Neural crest cell (in vitro differentiated cells): ENCODE measurements at regions not wholly inside any gene's neighbourhood (a gene's known extent, or its start where the extent isn't known, plus 50 kb on each side); places are given as distances from the start of the nearest gene placed in this dataset.

Source experiments
- DNase-seq: peaks from one replicate; pipeline ENCODE4 v3.0.0; 2021; ENCODE audit warnings: low read depth, mixed read lengths, low spot score
- H3K27ac Mint-ChIP-seq: one replicate; pipeline ENCODE4 v1.8.0; 2021; ENCODE audit warnings: mild to moderate bottlenecking, mixed read lengths; ENCODE audit not compliant: unreplicated experiment
- H3K27me3 Mint-ChIP-seq: 2 replicates; pipeline ENCODE4 v1.8.0; 2021; ENCODE audit warnings: low read depth, mild to moderate bottlenecking, mixed read lengths
- H3K36me3 Mint-ChIP-seq: 2 replicates; pipeline ENCODE4 v1.8.0; 2021; ENCODE audit warnings: low read depth, mild to moderate bottlenecking, mixed read lengths
- H3K4me1 Mint-ChIP-seq: 2 replicates; pipeline ENCODE4 v1.8.0; 2021; ENCODE audit warnings: mixed read lengths
- H3K4me3 Mint-ChIP-seq: one replicate; pipeline ENCODE4 v1.8.0; 2021; ENCODE audit warnings: mild to moderate bottlenecking, mixed read lengths
- H3K9me3 Mint-ChIP-seq: 2 replicates; pipeline ENCODE4 v1.8.0; 2021; ENCODE audit warnings: mixed read lengths
- TF ChIP-seq, protein P1 (sequence below): fragments of 200-600 bp; sonication (generic); conservative IDR thresholded peaks from 2 replicates; pipeline ENCODE4 v1.5.0; 2021; ENCODE audit warnings: antibody characterized with exemption, mild to moderate bottlenecking

DNA sequence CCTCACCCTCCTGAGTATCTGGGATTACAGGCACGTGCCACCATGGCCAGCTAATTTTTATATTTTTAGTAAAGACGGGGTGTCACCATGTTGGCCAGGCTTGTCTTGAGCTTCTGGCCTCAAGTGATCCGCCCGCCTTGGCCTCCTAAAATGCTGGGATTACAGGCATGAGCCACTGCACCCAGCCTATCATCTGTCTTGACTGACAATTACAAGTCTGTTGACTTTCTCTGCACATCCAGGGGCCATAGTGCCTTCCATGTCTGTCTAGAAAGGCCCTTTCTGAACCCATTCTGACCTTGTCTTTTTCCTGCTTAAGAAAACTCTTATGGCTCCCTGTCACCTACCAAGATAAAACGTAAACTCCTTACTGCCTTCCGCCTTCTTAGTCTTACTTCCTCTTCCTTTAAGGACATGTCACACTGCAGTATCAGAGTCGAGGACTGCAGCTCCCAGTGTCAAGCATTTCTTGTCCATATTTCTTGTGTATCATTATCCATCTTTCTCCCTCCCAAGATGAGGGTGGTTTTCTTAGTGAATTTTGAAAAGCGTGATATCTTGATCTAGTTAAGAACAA lies 49.9 kb upstream of the SHB start:
- H3K36me3 Mint-ChIP-seq: no peaks in the 10 kb centered on the region
- H3K4me3 Mint-ChIP-seq: no peak overlapping the region
- H3K27ac Mint-ChIP-seq: no peak overlapping the region
- no peaks in the 10 kb centered on the region for H3K9me3 Mint-ChIP-seq
- TF ChIP-seq, protein P1, sequence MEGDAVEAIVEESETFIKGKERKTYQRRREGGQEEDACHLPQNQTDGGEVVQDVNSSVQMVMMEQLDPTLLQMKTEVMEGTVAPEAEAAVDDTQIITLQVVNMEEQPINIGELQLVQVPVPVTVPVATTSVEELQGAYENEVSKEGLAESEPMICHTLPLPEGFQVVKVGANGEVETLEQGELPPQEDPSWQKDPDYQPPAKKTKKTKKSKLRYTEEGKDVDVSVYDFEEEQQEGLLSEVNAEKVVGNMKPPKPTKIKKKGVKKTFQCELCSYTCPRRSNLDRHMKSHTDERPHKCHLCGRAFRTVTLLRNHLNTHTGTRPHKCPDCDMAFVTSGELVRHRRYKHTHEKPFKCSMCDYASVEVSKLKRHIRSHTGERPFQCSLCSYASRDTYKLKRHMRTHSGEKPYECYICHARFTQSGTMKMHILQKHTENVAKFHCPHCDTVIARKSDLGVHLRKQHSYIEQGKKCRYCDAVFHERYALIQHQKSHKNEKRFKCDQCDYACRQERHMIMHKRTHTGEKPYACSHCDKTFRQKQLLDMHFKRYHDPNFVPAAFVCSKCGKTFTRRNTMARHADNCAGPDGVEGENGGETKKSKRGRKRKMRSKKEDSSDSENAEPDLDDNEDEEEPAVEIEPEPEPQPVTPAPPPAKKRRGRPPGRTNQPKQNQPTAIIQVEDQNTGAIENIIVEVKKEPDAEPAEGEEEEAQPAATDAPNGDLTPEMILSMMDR: no peak
- H3K4me1 Mint-ChIP-seq: no peaks in the 10 kb centered on the region
- DNase-seq: no peak
- H3K27me3 Mint-ChIP-seq: peaks cover 11% of the 10 kb centered on the region
